Cardiac fibroblast (primary cell): ENCODE measurements at regions not wholly inside any gene's neighbourhood (a gene's known extent, or its start where the extent isn't known, plus 50 kb on each side); places are given as distances from the start of the nearest gene placed in this dataset.

ENCODE experiments used
- DNase-seq, 2 donors: peaks; one replicate each; pipeline versions ENCODE4 v3.0.0 to v3.0.0-alpha.2; 2010; ENCODE audit warnings: low read depth in 2 of 2
- H3K4me3 ChIP-seq, 2 donors: replicated peaks in 1 of 2; 1 replicate in 1 of 2; 2 replicates in 1 of 2; pipeline ENCODE4 v1.5.1; 2011; ENCODE audit warnings: low read depth in 2 of 2, low read length in 2 of 2, mild to moderate bottlenecking in 2 of 2, moderate library complexity in 1 of 2
- TF ChIP-seq, protein P1 (sequence below): IDR thresholded peaks from one replicate; pipeline ENCODE4 v1.5.1; 2011; ENCODE audit warnings: low read depth, mild to moderate bottlenecking, low read length, inconsistent platforms

GRCh38 chr3:82741346-82741745 lies 979.9 kb upstream of the GBE1 start:
- TF ChIP-seq, protein P1, sequence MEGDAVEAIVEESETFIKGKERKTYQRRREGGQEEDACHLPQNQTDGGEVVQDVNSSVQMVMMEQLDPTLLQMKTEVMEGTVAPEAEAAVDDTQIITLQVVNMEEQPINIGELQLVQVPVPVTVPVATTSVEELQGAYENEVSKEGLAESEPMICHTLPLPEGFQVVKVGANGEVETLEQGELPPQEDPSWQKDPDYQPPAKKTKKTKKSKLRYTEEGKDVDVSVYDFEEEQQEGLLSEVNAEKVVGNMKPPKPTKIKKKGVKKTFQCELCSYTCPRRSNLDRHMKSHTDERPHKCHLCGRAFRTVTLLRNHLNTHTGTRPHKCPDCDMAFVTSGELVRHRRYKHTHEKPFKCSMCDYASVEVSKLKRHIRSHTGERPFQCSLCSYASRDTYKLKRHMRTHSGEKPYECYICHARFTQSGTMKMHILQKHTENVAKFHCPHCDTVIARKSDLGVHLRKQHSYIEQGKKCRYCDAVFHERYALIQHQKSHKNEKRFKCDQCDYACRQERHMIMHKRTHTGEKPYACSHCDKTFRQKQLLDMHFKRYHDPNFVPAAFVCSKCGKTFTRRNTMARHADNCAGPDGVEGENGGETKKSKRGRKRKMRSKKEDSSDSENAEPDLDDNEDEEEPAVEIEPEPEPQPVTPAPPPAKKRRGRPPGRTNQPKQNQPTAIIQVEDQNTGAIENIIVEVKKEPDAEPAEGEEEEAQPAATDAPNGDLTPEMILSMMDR = no peak
- no peak overlapping the region for H3K4me3 ChIP-seq
- DNase-seq = no peak

- TF ChIP-seq, protein P1 = no peak
Measured at GRCh38 chr3:82739390-82739789, 977.9 kb upstream of the GBE1 start.

DNA sequence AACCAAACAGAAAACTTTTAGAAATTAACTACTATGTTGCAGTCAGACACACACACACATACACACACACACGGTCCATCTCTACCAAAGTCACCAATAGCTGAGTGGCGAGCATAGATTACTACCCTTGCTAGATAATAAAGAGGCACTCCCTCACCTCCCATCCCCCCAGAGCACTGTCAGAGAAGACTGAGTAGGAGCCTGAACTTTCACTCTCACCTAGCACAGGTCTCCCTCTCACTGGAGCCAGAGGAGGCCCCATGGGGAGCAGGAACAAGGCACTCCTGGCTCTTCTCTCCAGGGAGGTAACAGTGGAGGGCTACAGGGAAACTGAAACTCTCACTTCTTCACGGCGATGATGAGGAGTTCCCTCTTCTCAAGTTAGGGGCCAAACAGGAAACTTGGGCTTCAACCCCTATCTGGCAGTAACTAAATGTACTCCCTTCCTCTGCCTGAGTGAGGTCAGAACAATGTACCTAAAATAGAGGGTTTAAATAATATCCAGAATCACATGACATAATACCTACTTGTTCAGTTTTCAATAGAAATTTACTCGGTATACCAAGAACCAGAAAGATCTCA lies 975.3 kb upstream of the GBE1 start:
- no peak overlapping the region for H3K4me3 ChIP-seq
- no peak for DNase-seq
- TF ChIP-seq, protein P1 = no peak

More at GRCh38 chr3:82739390-82739789, 977.9 kb upstream of the GBE1 start:
- H3K4me3 ChIP-seq = no peak overlapping the region
- DNase-seq = no peak

GRCh38 chr3:82715091-82715856 lies 953.8 kb upstream of the GBE1 start:
- no peak for DNase-seq
- TF ChIP-seq, protein P1 = no peak
- H3K4me3 ChIP-seq = no peak overlapping the region

GRCh38 chr3:82707035-82707434 lies 945.6 kb upstream of the GBE1 start:
- H3K4me3 ChIP-seq = no peak overlapping the region
- TF ChIP-seq, protein P1 = no peak
- no peak for DNase-seq

DNA sequence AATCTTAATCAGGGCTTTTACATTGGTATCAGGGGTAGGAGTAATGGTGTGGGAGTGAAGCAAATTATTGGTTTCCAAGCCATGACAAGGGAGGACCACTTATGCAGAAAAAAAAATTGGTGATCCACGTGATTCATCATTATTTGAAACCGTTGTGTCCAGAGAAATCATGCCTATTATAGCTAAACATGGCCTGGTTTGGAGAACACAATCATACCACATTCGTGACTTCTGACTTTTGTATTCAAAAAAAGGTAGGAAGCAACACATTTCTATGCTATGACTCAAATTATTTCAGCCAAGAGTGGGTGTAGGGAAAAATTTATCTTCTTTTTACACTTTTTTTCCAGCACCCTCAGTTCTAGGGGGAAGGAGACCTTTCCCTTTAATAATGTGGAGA lies 924.3 kb upstream of the GBE1 start:
- no peak for DNase-seq
- H3K4me3 ChIP-seq = no peak overlapping the region
- TF ChIP-seq, protein P1 = no peak
